ENCODE measurements at regions not wholly inside any gene's neighbourhood (a gene's known extent, or its start where the extent isn't known, plus 50 kb on each side); places are given as distances from the start of the nearest gene placed in this dataset.
A peak's percentile ranks its signal among the peaks of the same experiment; 100 is the strongest.

- intact Hi-C loops (cut with DNase I): no loop called here
- no peaks in the 10 kb centered on the region for H3K36me3 ChIP-seq
- no peak for DNase-seq
- peak in 1 of 9 donors; percentile 8 for TF ChIP-seq CTCF (IDR thresholded peaks at IDR 0.05)
- no peak overlapping the region for H3K4me3 ChIP-seq
- 54 to 55% methylated on average over 2 of the region's 2 CpGs for WGBS, 2 donors
- H3K27me3 ChIP-seq: no peaks in the 10 kb centered on the region
- ATAC-seq: no peak
- H3K4me1 ChIP-seq: peaks cover 0 to 44% (median 0%) of the 10 kb centered on the region in 9 donors
- H3K9me3 ChIP-seq: peaks cover 0 to 19% (median 9%) of the 10 kb centered on the region in 11 donors
- H3K27ac ChIP-seq: peak overlapping the region in 1 of 10 donors; percentile 75
Observed at GRCh38 chr5:131068893-131069643, 96.0 kb downstream of the HINT1 start.

GRCh38 chr5:131068076-131068475, 97.0 kb downstream of the HINT1 start:
- Histone ChIP-seq H3K27me3 (no peaks in the 10 kb centered on the region), H3K27ac (peak overlapping the region in 1 of 10 donors; percentile 0), H3K36me3 (no peaks in the 10 kb centered on the region), H3K4me1 (peaks cover 0 to 44% (median 0%) of the 10 kb centered on the region in 9 donors), H3K9me3 (peaks cover 0 to 19% (median 9%) of the 10 kb centered on the region in 11 donors), H3K4me3 (no peak overlapping the region)
- intact Hi-C loops (cut with DNase I): no loop called here
- ATAC-seq (no peak), DNase-seq (no peak)
- no peak for TF ChIP-seq CTCF (IDR thresholded peaks at IDR 0.05)
- 91 to 95% methylated on average over 3 of the region's 3 CpGs for WGBS, 2 donors

- H3K27ac ChIP-seq: peak overlapping the region in 1 of 10 donors; percentile 0
- intact Hi-C loops (cut with DNase I): no loop called here
- 70 to 76% methylated on average over 2 of the region's 2 CpGs for WGBS, 2 donors
- TF ChIP-seq CTCF (IDR thresholded peaks at IDR 0.05): no peak
- no peak for DNase-seq
- no peak for ATAC-seq
- H3K36me3 ChIP-seq: no peaks in the 10 kb centered on the region
- H3K4me3 ChIP-seq: no peak overlapping the region
- H3K27me3 ChIP-seq: no peaks in the 10 kb centered on the region
- H3K9me3 ChIP-seq: peaks cover 0 to 19% (median 9%) of the 10 kb centered on the region in 11 donors
- peaks cover 0 to 44% (median 0%) of the 10 kb centered on the region in 9 donors for H3K4me1 ChIP-seq
Observed at GRCh38 chr5:131067636-131068035, 97.4 kb downstream of the HINT1 start.

GRCh38 chr5:131064669-131065371, 100.2 kb downstream of the HINT1 start:
- no peak overlapping the region for H3K4me3 ChIP-seq
- peaks cover 0 to 19% (median 9%) of the 10 kb centered on the region in 11 donors for H3K9me3 ChIP-seq
- DNase-seq (no peak), ATAC-seq (no peak)
- H3K27ac ChIP-seq: peak overlapping the region in 1 of 10 donors; percentile 20
- TF ChIP-seq CTCF (IDR thresholded peaks at IDR 0.05): no peak
- intact Hi-C loops (cut with DNase I): no loop called here
- H3K36me3 ChIP-seq: no peaks in the 10 kb centered on the region
- peaks cover 0 to 39% (median 0%) of the 10 kb centered on the region in 9 donors for H3K4me1 ChIP-seq
- no peaks in the 10 kb centered on the region for H3K27me3 ChIP-seq

Measured in heart right ventricle (tissue), 16 donors.